LoVo (cell line): ENCODE measurements at regions not wholly inside any gene's neighbourhood (a gene's known extent, or its start where the extent isn't known, plus 50 kb on each side); places are given as distances from the start of the nearest gene placed in this dataset.

Source experiments
- DNase-seq: peaks from one replicate; pipeline ENCODE4 v3.0.0-alpha.2; 2016; ENCODE audit warnings: low spot score

DNA sequence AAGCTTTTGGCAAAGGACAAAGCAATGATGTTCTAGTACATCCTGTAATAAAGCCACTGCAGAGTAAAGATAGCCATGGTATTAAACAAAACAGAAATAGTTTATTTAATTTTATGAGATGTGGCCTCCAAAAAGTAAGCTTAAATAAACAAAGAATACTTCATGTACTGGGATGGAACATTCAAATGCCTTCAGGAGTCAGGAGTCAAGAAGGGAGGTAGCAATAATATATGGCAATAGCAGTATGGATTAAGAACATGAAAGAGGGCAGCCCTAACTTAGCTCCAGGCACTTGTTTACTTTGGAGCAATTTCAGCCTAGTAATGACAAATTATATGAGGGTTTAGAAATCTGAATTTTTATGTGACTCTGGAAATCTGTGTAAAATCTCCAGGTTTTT, 343.9 kb upstream of the THRB start:
- DNase-seq, result no peak

DNA sequence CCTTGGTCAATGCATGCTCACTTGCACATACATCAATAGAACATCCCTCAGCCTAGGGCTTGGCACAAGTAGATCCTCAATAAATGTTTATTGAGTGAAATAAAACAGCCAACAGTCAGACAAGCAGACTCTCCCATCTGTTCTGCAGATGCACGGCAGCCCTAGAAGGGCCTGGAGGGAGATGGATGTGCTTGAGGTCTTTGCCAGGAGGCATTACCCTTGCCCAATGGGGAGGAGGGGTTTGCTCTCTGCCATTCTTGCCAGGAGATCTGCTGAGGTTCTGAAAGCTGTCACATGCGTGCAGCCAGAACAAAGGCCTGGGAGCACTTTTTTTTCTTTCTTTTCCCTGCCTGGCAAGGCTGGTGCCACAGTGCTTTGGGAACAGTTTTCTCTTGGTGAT, 349.3 kb upstream of the THRB start:
- DNase-seq, result no peak

DNA sequence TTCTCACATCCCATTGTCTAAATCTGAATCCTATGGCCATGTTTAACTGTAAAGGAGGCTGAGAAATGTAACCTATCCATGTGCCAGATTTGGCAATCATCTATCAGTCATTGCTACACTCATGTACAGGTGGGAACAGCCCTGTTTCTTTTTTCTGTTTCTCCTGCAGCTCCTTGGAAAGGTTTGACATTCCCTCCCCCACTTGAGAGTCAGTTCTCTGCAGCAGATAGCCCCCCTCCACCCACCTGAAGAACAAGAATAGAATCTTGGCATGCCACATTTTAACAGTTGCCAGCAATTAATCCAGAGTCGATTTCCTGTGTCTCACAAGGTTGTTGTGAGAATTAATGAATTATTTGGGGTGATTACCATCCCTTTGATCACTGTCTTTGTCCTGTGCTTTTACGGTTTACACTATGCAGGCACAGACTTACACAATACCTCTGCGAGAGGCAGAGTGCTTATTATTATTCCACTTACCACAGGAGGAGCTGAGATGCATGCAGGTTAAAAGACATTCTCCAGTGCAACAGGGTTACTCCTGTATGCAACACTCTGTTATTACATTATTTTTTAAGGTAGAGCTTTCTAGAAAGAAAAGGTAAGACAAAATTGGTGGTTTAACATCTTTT, 351.0 kb upstream of the THRB start:
- DNase-seq, result no peak

DNA sequence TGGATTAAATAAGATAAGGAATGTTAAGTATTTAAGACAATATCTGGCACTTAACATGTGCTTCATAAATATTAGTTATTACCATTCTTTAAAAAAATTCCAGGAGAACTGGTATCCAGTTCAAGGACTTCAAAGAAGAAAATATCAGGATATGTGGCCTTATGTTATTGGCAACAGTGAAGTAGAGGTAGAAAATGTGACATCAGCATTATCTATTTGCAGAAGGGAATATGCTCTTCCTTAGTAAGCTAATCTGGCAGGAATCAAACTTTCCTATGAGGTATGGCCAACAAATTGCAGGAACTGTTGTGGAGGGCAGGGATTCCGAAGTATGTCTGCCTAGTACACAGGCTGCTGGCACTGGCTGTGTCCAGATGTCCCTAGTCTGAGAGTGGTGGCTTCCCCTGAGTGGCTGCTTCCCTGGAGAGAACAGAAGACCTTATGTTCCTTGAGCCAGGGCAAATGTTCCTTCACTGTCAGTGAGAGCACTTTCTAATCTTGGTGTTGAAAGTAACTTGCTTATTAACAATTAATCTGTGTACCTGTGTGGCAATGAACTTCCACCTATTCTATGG, 351.7 kb upstream of the THRB start:
- DNase-seq, result no peak

DNA sequence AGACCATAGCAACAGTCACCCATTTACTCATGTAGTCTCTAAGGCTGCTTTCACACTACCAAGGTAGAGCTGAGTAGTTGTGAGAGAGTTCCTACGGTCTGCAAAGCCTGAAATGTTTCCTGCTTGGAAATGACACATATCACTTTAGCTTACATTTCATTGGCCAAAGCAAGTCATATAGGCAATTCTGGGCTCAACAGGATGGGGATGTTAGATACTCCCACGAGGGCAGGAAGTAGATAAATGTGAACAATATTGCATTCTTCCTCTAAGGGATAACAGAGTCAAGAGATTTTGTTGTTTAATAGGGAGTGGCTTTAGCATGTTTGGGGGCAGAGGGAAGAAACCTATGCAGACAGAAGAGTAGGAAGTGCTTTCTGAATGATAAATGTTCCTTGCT, 355.6 kb upstream of the THRB start:
- DNase-seq, result no peak

DNA sequence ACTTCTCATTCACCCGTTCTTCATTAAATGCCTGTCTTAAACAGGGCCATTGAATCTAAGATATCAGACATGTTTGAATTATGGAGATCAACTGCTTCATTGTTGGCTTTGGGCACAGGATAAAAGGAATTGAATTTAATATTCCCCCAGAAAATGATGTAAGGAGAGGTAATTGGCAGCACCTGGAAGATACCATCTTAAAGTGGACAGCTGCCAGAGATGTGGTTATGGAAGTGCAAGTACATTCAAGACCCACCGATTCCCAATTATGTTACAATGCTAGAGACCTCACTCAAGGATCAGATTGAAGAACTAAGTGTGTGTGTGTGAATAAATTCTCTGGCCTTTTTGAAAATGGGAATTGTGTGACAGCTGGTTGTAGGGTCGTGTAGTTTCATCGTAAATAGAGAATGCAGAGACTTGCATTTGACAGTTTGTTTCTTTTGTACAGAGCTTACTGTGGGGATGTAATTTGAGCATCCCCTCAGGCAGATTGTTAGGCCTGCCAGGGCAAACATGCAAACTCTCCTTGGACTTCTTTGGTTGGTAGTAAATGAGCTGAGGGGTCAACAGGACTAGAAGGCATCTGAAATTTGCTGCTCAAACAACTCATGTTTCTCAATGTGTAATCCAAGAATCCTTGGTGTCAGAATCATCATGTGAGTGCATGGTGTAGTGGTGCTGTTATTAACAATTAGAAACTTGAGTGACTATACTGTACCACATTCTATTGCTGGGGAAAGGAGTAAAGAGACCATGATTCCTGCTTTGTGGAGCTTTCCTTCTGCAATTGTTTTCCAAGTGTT, 359.2 kb upstream of the THRB start:
- DNase-seq, result no peak

DNA sequence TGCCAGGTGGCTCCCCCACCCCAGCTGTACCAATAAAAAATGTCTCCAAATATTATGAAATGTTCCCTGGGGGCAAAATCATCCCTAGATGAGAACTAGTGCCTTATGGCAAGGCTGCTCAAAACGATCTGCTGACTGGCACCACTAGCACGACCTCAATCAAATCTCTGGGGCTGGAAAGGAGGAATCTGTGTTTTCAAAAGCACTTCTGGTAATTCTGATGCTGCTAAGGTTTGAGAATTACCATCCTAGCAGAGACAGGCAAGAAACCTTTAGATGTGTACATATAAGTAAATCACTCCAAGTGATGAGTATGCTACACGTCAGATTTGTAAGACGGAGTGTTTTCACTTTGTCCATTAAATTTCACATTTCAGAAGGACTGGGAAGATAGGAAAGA, 360.1 kb upstream of the THRB start:
- no peak for DNase-seq

DNA sequence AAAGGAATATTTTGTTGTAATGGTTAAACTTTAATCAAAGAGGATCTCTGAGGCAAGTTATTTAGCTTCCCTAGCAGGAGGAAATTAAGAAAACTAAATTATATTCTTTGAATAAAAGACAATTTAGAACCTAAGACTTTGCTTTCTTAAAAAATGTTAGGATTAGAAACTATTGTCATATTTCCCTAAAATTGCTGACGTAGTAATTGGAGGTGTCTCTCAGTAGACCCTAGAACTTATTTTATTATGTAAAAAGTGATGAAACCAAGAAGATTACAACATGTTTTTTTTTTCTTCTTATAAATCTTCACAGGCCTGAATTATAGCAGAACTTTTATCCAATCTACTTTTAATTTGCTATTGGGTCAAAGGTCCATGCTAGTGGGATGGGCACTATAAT, 363.3 kb upstream of the THRB start:
- no peak for DNase-seq

DNA sequence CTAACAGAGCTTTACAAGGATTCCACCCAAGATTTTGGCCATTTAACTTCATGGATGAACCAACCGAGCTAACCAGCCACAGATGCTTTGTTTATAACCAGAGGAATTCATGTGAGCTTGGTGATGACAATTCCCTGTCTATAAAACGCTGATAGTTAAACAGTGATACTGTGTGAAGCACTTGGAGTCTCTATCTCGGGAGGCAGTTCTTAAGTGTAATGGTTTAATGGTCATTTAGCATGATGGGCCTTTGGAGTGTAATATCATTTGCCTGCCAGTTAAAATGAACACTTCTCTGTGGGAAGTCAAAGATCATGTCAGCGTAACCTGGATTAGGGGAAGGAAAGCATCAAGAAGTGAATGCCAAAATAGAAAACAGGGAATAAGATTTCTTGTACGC, 368.6 kb upstream of the THRB start:
- DNase-seq, result no peak

DNA sequence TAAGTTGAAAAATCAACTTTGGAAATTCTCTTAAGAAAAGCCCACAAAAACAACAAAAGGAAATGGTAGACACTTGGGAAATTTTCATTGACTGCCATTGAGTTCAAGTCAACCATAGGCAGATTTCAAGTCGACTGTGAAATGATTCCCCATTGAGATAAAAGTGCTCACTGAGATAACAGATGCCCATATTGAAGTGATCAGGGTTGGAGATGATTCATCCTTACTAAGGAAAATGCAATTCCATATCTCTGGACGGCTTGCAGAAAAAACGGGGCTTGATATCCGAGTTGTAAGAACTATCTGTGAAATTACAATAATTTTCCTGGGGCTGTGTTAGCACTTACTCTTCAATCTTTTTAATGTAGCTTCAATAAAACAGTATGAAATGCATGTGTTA, 373.1 kb upstream of the THRB start:
- DNase-seq, result no peak

DNA sequence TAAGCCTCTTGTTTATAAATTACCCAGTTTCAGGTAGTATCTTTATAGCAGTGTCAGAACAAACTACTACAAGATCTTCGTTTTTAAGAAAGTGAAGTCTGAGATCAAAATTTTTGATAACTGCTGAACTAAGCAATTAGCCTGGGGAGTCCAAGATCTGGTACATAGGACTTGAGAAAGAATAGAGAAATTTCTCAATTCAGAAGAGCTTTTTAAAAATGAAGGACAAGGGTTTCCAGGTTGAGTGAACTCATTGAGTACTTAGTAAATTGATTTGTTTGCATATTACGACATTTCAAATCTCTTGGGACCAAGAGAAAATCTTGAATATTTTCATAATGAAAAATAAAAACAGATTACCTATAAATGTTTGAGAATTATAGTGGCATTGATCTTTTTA, 386.6 kb upstream of the THRB start:
- no peak for DNase-seq

DNA sequence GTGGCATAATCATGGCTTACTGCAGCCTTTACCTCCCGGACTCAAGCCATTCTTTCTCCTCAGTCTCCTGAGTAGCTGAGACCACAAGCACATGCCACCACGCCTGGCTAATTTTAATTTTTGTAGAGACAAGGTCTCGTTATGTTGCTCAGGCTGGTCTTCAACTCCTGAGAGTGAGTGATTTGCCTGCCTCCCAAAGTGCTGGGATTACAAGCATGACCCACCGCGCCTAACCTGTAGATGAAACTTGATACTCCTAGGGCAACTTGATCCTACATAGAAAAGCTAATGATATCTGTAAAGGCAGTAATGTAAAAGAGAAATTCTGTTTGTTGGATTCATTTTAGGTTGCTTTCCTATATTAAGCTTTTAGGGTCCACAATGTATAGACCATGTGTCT, 391.9 kb upstream of the THRB start:
- DNase-seq, result no peak

DNA sequence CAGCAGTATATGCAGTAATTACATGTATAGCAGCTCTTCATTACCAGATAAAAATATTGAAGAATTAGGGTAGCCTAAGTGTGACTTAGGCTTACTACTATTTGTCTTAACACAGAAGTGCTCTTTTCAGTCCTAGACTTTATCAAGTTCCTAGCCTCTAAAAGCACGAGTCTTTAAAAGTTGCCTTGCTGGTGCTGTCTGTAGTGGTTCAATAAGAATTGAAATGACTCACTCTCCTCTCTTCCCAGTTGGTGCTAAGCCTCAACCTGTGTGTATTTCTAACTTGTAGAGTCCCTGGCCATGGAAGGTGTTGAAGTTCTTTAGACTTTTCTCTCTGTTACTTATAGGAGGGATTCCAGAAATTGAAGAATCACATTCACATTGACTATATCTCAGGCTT, 395.4 kb upstream of the THRB start:
- DNase-seq, result no peak

DNA sequence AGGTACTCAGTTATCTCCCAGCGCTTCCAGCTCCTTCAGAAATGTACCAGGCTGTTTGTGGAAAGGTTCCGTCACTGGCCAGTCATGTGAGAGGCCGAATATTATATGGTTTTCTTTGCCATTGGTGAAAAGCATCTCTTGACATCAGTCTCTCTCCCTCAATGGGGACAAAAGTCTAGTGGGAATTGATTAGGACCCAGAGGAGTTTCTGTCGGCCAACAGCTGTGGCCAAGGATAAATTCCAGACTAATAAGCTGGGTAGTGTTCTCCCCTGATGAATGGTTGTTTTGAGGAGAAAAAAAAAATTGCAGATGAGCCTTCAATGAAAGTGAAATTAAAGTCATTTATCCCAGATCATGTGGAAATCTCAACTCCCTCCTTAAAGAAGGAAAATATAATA, 404.7 kb upstream of the THRB start:
- no peak for DNase-seq

DNA sequence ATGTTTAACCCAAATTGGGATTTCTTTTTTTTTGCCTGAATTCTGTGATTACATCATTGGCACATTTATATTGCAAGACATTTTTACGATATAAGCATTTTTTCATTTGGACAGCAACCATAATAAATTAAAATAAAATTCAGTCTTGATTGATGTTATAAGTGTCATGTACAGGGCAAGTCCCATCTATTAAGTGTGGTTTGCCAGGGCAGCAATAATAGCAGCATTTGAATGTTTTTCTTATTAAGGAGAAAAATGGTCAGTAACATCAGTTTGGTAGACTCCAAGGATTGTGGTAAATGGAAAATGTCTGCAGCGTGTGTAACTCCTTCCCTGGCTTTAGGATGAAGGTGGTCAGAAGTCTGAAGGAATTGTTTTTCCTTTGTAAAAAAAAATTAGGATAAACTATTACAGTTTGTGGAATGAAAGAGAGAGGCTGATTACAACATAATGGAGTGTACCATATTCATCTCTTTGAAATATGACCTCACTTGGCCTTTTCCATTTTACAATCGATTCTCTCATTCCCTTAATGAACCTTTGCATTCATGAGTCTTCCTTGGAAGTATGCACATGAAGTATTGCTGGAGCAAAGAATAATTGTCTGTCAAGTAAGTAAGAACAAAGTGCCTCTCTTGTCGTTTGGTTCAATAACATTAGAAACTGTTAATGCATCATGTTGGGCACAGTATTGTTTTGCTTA, 405.4 kb upstream of the THRB start:
- no peak for DNase-seq

DNA sequence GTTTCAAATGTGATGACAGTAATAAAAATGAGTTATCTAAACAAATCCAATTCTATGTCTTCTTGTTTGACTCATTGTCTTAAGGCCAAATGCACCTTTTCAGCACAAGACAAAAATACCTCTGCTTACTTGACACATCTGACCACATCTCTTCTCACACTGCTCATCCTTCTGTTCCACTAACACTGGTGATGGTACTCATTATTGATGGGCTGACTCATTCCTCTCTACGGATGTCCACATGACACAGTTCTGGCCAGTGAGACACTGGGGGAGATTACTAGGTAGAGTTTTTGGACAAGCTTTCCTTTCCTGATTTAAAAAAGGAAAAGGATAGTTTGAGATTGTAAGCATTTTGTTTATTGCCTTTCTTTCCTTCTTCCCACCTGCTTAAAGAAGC, 410.6 kb upstream of the THRB start:
- DNase-seq, result no peak

DNA sequence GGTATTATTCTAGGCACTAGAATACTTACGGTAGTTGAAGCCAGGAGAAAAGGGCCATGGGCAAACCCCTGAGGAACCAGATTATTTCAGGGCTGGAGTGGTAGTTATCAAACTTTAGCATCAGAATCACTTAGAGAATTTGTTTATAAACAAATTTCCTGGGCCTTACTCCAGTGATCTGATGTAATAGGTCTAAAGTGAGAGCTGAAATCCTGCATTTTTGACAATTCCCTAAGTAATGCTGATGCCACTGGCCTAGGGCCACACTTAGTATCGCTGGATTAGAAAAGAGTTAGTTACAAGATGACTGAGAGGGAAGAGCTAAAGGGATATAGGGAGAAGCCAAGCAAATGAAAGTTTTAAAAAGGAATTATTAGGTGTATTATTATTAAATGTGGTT, 412.5 kb upstream of the THRB start:
- no peak for DNase-seq

DNA sequence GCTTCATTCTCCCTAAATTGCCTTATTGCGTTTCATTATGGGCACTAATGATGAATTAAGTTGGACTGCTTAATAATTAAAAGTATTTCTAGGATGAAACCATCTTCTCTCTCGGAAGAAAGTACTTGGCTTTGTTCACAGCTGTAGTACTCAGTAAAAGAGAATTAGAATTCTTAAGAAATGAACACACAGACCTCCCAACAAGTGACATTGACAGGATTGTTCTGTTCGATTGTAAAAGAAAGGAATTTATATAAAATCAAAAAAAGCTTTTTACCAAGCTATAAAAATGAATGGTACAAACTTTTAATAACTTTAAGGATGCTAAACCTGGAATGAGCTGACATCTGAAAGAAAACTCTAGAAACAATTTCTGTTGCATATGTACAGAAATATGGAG, 416.4 kb upstream of the THRB start:
- DNase-seq, result no peak

DNA sequence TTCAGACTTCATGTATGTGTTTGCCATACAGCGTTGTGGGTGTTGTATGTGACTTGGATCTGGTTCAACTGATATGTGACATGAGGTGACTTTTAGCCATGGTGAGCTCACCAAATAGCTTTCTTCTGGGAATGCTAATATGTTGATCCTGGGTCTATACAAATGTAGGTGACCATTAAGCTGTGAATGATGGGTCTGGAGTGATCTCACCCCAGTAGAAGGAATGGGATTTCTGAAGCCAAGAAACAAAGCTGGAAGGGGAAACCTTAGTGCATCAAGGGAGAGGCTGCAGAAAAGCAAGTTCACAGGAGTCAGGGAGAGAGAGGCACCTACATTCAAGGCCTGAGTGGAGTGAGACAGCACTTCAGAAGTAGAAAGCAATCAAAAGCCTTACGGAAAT, 421.0 kb upstream of the THRB start:
- no peak for DNase-seq

DNA sequence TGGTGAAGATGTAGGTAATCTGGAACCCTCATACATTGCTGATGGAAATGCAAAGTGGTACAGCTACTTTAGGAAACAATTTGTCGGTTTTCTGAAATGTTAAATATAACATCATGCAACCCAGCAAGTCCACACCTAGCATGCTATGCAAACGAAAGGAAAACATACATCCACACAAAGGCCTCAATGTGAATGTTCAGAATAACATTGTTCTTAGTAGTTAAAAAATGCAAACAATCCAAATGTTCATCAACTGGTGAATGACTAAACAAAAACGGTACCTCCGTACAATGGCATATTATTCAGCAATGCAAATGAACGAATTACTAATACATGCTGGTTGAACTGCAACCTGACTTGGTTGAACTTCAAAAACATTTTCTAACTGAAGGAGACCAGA, 423.3 kb upstream of the THRB start:
- DNase-seq, result no peak

DNA sequence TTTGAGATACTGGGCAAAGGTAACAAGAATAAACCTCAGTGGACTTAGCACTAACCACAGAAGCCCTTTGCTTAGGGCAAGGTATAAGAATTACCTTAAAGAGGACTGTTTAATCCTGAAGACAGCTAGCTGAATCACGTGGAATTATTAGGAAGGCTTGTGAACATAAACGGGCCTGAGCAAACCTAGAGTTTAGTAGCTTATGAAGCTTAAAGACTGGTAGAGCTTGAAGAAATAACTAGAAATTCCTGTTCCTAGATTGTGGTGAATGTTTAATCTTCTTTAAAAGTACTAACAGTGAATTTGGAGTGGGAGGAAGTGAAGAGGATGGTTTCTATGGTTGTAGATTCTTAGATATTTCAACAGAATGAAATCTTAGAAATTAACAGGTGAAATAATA, 428.9 kb upstream of the THRB start:
- DNase-seq, result no peak

DNA sequence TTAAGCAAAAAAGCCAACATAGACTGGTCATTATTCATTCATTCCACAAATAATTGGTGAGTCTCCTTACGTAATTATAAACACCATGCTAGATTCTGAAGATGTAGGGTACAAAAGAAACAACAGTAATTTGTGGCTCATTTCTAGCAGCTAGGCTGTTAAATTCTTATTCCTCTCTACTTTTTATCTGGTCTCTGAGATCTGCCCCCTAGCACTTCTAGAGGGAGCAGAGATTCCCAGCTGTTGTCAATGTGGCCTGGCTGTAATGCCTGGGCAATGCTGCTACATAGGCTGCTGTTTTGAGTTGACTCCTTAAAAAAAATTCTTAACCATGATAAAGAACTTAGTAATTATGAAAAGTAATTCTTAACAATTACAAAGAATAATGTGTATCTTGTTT, 434.9 kb upstream of the THRB start:
- no peak for DNase-seq

DNA sequence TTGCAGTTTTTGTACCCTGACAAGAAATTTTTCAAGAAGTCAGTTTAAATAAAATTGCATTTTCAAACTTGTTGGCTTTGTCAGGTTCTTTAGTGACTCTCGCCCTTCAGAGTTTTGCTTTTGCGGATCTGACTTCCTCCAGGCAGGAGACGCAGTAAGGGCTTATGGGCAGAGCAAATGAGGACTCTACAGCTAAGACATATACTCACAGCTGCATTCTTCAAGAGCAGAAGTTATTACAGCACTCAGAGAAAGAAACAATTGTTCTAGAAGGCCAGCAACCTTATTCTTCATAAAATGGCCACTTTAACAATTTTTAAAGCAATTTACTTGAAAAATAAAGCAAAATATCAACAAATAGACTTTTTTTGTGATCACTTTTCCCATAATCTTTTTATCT, 438.8 kb upstream of the THRB start:
- no peak for DNase-seq
